ENCODE measurements at regions not wholly inside any gene's neighbourhood (a gene's known extent, or its start where the extent isn't known, plus 50 kb on each side); places are given as distances from the start of the nearest gene placed in this dataset.

DNA sequence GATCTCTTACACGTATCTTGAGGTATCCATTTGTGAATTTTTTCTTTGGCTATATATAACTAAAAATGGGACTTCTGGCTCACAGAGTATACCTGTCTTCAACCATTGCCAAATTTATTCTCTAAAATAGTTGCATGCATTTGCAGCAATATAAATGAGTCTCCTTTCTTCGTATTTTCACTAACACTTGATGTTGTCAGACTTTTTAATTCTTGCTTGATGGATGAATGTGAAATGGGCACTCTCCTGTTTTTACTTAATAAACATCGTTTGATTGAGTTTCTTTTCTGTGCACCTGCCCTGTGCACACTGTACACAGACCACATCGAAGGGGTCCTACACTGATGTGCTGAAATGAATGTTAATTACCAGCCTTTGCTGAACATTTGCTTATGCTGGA is 121.8 kb downstream of the DDX1 start:
- TF ChIP-seq, protein P1, sequence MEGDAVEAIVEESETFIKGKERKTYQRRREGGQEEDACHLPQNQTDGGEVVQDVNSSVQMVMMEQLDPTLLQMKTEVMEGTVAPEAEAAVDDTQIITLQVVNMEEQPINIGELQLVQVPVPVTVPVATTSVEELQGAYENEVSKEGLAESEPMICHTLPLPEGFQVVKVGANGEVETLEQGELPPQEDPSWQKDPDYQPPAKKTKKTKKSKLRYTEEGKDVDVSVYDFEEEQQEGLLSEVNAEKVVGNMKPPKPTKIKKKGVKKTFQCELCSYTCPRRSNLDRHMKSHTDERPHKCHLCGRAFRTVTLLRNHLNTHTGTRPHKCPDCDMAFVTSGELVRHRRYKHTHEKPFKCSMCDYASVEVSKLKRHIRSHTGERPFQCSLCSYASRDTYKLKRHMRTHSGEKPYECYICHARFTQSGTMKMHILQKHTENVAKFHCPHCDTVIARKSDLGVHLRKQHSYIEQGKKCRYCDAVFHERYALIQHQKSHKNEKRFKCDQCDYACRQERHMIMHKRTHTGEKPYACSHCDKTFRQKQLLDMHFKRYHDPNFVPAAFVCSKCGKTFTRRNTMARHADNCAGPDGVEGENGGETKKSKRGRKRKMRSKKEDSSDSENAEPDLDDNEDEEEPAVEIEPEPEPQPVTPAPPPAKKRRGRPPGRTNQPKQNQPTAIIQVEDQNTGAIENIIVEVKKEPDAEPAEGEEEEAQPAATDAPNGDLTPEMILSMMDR (IDR thresholded peaks at IDR 0.05) = no peak
- TF ChIP-seq POLR2A (IDR thresholded peaks at IDR 0.05) = no peak
- TF ChIP-seq EP300 (IDR thresholded peaks at IDR 0.05) = no peak
- TF ChIP-seq POLR2AphosphoS5 (IDR thresholded peaks at IDR 0.05) = no peak

Measured in sigmoid colon (tissue), 4 donors.